ENCODE measurements at regions not wholly inside any gene's neighbourhood (a gene's known extent, or its start where the extent isn't known, plus 50 kb on each side); places are given as distances from the start of the nearest gene placed in this dataset.

DNA sequence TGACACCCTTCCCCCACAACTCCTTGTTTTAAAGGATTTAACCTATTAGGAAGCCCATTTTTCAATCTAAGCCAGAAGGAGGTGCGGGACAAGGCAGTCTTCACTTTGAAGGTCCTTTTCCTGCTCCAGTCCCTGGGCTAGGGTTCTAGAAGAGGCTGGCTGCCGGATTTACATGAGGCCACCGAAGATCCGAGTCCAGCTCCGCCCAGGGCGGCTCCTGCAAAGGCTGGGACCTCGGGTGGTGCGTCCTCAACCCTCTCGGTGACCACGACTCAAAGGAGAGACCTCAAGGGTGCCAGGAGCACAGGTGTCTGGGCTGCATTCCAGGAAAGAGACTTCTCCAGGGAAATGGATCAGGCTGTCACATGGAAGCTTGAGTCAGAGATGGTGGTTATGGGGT lies 471.6 kb downstream of the PCDH19 start:
- H3K4me3 ChIP-seq (ENCODE audit: extremely low read depth in 1 of 4, insufficient read depth in 2 of 4, low read depth in 3 of 4, low read length in 4 of 4): no peak overlapping the region
- no peaks in the 10 kb centered on the region for H3K23me2 ChIP-seq (ENCODE audit: low read depth, low read length)
- no peak overlapping the region for H3K9ac ChIP-seq (replicated peaks in 1 of 4; ENCODE audit: extremely low read depth in 1 of 4, low read depth in 3 of 4, low read length in 3 of 4)
- H4K91ac ChIP-seq (replicated peaks; ENCODE audit: insufficient read length, low read length): no peak overlapping the region
- H4K20me1 ChIP-seq (replicated peaks in 1 of 2; ENCODE audit: control insufficient read depth in 1 of 2, insufficient read depth in 2 of 2, low read length in 2 of 2): no peaks in the 10 kb centered on the region
- CTCF ChIA-PET (ENCODE audit: partially characterized antibody): no interaction called here
- FAIRE-seq (no peak), DNase-seq (ENCODE audit: low read depth in 1 of 2, low spot score in 2 of 2) (no peak)
- no peak overlapping the region for H2BK120ac ChIP-seq (replicated peaks; ENCODE audit: low read depth, low read length)
- no peaks in the 10 kb centered on the region for H3K9me3 ChIP-seq (ENCODE audit: insufficient read depth in 2 of 2, low read depth in 1 of 2, low read length in 1 of 2)
- H3K23ac ChIP-seq (ENCODE audit: insufficient read length): no peak overlapping the region
- no peaks in the 10 kb centered on the region for H3K79me2 ChIP-seq (ENCODE audit: control insufficient read depth in 1 of 2, insufficient read depth in 2 of 2, low read length in 2 of 2)
- H3K14ac ChIP-seq (ENCODE audit: insufficient read length): no peak overlapping the region
- no peaks in the 10 kb centered on the region for H3K79me1 ChIP-seq (ENCODE audit: low read depth, low read length)
- H4K8ac ChIP-seq (ENCODE audit: extremely low read depth, insufficient read depth, low read length): no peak overlapping the region
- H3K27me3 ChIP-seq (replicated peaks in 1 of 4; ENCODE audit: control insufficient read depth in 3 of 4, extremely low read depth in 1 of 4, insufficient read depth in 3 of 4, low read length in 3 of 4): no peaks in the 10 kb centered on the region
- no peak overlapping the region for H3K18ac ChIP-seq (ENCODE audit: extremely low read depth, low read length)
- no peak overlapping the region for H3K27ac ChIP-seq (ENCODE audit: low read depth, low read length)
- H4K5ac ChIP-seq (ENCODE audit: insufficient read length, low read depth, low read length): no peak overlapping the region
- no peak overlapping the region for H2BK20ac ChIP-seq (ENCODE audit: low read length)
- no peak overlapping the region for H2BK5ac ChIP-seq (ENCODE audit: low read depth, low read length)
- WGBS, 2 experiments (ENCODE audit: extremely low coverage in 1 of 2, insufficient coverage in 1 of 2, insufficient read length in 1 of 2, insufficient replicate concordance in 2 of 2, low coverage in 1 of 2, low lambda C conversion rate in 2 of 2, missing lambda C conversion rate in 1 of 2): 80% methylated on average over 1 of the region's 10 CpGs; no CpG with 5 or more reads in 1 of the 2 experiments
- no peak overlapping the region for H2BK15ac ChIP-seq (ENCODE audit: low read length)
- H3K56ac ChIP-seq (replicated peaks; ENCODE audit: insufficient read length, low read depth, low read length): no peak overlapping the region
- H3K36me3 ChIP-seq (ENCODE audit: control insufficient read depth in 2 of 4, insufficient read depth in 4 of 4, low read length in 3 of 4): no peaks in the 10 kb centered on the region
- H3K4me1 ChIP-seq (replicated peaks in 1 of 4; ENCODE audit: control insufficient read depth in 3 of 4, insufficient read depth in 4 of 4, low read length in 3 of 4): no peaks in the 10 kb centered on the region
- no peak overlapping the region for H3K4me2 ChIP-seq (ENCODE audit: insufficient read depth in 1 of 2, low read depth in 2 of 2, low read length in 2 of 2)
- no peak overlapping the region for H3K4ac ChIP-seq (replicated peaks; ENCODE audit: insufficient read length, low read depth, low read length)
- no peak overlapping the region for H2AFZ ChIP-seq (ENCODE audit: low read length)
- H2AK5ac ChIP-seq (ENCODE audit: low read depth, low read length): no peak overlapping the region
- POLR2A ChIA-PET (ENCODE audit: partially characterized antibody): no interaction called here
- H2BK12ac ChIP-seq (ENCODE audit: low read depth, low read length): no peak overlapping the region
- TF ChIP-seq EGR1 (IDR thresholded peaks at IDR 0.05; ENCODE audit: borderline replicate concordance, low read depth, low read length) (no peak), HDAC6 (IDR thresholded peaks at IDR 0.05; ENCODE audit: low read depth, low read length) (no peak), SIX5 (IDR thresholded peaks at IDR 0.05; ENCODE audit: low read depth, low read length) (no peak)

Measured in H1 (cell line).